ENCODE measurements at regions not wholly inside any gene's neighbourhood (a gene's known extent, or its start where the extent isn't known, plus 50 kb on each side); places are given as distances from the start of the nearest gene placed in this dataset.
"Not testable (repeated sequence)": the region's sequence is repeated elsewhere in the genome, so short reads cannot be mapped to it uniquely, and the experiment has no call there.

DNA sequence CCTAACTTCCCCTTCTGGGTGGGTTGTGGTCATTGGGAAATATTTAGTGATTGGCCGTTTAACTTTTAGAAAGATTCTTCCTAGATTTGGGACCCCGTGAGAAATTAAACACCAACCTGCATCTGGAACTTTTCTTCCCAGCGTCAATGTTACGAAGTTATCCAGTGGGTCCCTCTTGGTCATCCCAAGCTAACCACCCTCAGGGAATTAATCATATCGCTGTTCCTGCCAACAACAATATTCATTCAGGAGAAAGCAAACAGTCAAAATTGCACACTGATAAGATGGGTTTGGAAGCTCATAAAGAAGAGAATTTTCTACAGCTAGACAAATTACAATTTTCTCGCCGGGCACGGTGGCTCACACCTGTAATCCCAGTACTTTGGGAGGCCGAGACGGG lies 121.2 kb upstream of the STX18 start:
- DNase-seq: no peak

DNA sequence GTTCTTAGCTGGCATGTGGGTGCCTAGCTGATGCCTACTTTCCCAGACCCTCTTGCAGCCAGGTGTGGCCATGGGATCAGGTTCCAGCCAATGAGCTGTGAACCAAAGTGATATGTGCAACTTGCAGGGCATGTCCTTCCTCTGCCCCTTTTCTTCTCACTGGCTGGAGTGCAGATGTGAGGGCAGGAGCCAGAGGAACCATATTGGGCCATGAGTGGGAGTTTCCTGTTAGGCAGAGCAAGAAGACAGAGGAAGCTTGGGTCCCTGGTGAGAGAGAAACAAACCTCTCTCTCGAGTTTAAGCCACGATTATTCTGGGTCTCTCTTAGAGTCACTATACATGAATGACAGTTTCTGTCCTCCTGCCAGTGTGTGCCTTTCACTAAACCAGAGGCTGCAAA lies 120.4 kb upstream of the STX18 start:
- DNase-seq: no peak

DNA sequence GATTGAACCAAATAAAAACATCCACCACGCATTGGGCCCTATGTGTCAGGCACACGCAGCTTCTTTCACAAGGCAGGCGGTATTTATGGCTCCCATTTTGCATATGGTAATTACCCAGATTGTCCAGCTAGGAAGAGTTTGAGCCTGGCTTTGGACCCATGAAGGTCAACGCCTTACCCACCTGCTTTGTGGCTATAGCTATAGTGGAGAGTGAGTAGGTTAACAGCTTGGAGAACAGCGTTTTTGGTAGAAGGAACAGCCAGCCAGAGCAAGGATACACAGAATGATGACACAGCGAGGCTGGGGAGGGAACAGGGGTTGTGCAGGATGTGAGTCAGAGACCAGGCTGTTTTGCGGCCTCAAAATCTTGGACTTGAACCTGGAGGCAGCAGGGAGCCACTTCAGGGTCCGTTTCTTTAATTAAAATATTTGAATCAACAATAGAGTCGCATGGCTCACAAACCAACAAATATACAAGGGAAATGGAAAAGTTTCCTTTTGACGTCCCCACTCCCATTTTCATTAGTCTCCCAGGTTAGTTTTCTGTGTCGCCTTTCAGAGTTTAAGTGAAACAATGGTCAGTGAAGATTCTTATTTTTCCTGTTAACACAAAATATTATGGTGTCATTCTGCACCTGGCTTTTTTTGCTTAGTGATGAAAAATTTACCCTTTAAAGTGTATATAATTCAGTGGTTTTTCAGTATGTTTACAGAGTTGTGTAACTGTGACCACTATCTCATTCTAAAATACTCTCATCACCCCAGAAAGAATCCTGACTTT lies 118.2 kb upstream of the STX18 start:
- DNase-seq: no peak

DNA sequence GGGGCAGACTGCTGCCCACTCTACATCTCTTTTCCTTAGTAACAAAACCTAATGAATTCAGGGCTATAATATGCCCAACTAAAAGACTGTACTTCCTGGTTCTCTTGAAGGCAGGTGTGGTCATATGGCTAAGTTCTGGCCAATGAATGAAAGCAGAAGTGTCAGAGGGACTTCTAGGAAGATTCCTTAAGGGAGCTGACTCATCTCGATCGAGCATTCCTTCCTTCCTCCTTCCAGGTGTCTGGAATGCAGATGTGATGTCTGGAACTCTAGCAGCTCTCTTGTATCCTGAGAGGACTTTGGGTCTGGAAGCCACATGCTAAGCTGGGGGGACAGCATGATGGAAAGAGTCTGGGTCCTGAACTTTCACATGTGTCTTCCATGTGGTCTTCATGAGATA lies 116.2 kb upstream of the STX18 start:
- DNase-seq: no peak

DNA sequence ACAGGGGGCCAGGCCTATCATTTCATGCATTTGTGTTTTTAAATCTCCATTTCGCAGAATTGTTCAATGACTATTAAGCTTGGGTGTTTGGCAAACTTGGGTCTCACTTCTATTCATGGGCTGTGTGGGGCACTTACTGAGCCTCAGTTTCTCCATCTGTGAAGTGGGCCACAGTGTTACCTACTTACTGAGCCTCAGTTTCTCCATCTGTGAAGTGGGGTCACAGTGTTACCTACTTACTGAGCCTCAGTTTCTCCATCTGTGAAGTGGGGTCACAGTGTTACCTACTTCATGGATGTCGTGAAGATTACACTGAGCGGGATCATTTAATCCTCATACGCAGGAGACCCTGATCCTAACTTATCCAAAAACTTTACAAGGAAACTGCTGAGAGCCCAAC lies 115.1 kb upstream of the STX18 start:
- no peak for DNase-seq

DNA sequence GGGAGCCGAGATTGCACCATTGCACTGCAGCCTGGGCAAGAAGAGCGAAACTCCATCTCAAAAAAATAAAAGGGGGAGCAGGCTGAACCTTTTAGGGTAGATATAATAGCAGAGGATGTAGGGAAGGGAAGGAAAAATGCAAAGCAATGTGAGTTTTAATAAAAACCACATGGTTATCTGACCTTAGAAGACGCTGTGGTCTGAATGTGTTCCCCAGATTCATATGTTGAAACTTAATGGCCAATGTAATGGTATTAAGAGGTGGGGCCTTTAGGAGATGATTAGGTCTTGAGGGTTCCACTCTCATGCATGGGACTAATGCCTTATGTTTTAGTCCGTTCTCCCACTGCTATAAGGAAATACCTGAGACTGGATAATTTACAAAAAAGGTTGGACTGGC lies 114.1 kb upstream of the STX18 start:
- DNase-seq: no peak

DNA sequence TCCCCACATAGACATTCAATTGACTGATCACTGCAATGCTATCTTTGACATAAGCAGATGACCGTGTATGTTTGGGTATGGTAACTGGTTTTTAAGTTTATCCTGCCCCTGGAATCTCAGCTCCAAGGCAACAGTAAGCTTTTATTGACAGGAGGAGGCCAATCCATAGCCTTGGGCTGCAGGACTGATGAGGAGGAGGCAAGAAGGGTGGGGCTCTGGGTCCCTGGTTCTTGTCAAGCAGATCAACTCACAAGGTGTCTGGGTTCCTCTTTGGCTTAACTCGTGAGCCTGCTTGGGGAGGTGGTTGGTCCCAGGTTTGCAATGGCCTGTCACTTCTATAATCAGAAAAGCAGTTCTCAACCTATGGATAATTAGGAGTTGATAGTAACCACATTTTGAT lies 113.2 kb upstream of the STX18 start:
- DNase-seq: no peak

DNA sequence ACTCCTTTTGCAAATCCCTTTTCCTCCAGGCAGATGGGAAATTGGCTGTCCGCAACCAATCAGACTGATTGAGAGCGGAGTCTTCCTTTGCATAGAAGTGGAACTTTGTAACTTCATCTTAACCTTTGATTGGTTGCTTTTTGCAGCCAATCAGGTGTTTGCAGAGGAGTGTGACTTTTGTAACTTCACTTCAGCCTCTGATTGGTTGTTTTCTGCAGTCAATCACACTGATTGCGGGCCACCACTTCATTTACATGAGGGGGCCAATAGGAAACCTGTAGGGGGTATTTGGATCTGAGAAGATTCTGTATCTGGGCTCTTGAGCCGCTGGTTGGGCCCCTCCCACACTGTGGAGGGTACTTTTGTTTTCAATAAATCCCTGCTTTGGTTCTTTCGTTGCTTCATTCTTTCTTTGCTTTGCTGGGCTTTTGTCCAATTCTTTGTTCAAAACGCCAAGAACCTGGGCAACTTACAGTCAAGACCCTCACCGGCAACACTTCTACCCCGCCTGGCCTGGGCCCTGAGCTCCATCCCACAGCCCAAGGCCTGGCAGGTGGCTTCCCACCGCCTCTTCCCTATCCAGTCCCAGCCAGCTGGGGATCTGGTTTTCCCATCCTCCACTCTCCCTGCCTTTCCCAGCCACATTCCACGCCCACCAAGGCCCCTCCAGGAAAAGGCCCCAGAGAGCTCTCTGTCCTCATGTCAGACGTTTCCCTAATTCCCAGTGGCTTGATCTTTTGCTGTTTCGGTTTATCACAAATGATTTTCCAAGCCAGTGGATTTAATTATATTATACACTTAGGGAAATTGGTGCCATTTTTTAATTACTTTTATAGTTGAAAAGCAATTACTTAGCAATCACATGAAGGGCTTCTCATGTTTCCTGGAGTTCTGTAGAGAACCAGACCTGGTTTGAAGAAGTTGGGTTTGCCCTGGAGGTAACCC lies 110.2 kb upstream of the STX18 start:
- no peak for DNase-seq

DNA sequence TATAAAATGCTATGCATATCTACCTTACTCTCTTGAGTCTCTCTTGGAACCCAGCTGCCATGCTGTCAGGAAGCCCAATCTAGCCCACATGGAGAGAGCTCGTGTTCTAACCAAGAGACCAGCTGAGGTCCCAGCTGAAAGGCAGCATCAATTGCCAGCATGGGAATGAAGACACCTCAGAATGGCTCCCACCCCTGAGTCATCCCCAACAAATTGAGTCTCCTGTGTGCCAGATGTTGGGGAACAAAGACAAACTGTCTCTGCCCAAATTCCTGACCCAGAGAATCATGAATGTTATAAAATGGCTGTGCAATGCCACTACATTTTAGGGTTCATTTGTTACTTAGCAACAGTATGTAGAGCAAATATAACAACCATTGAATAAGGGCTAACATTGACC lies 105.2 kb upstream of the STX18 start:
- DNase-seq: no peak

DNA sequence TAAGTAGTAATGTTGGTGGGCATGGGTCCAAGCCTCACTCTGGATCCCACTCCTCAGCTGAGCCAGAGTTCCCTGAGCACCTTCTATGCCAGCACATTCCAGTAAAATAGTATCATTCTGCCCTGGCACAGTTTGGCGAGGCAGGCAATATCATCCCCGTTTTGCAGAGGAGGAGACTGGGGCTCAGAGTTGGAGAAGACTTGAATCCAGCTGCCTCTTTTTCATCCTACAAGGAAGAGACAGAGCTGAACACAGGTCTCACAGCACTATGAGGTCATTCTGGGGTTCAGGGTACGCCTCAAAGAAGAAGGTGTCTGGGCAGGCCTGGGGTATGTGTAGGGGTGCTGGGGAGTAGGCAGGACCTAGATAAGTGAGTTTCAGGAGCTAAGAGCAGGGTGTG lies 103.9 kb upstream of the STX18 start:
- no peak for DNase-seq

DNA sequence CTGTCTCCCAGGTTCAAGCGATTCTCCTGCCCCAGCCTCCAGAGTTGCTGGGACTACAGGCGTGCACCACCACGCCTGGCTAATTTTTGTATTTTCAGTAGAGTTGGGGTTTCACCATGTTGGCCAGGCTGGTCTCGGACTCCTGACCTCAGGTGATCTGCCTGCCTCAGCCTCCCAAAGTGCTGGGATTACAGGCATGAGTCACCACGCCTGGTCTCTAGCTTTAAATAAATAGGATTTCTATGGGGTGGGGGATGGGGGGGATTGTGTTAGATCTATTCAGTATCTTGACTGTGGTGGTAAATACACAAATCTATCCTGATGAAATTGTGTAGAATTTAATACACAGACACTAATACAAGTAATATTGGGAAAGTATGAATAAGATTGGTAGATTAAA lies 102.4 kb upstream of the STX18 start:
- not testable (repeated sequence) for DNase-seq

DNA sequence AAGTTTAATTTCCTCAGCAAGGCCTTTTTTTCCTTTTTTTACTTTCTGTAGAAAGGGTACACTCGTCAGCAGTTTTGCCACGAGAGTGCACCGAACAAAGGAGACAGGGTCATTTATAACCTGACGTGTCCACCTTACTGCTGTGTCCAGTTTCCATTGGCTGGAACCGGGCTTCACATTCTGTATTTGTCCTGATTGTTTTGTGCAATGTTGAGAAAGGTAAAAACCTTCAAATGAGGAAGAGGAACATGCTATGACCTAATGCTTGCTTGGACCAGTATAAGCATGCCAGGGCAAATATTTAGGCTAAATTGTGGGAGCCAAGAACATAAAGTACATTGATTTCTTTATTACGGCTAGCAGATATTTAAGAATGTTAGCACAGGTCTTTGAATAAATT lies 101.9 kb upstream of the STX18 start:
- DNase-seq: not testable (repeated sequence)

DNA sequence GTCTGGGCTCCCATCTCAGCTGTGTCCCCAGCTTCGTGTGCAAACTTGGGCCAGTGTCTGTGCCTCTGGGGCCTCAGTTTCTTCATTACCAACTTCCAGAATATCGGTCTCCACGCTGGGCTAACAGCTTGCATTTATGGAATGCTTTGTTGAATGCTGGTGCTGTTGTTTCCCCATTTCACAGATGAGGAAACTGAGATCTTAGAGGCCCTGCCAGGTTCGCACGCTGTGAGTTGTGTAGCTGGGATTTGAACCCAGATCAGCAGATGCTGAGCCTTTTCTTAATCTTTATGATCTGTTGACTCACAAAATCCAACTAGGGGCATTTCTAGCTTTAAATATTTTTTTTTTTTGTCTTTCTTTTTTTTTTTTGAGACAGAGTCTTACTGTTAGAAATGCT lies 101.5 kb upstream of the STX18 start:
- DNase-seq: no peak

DNA sequence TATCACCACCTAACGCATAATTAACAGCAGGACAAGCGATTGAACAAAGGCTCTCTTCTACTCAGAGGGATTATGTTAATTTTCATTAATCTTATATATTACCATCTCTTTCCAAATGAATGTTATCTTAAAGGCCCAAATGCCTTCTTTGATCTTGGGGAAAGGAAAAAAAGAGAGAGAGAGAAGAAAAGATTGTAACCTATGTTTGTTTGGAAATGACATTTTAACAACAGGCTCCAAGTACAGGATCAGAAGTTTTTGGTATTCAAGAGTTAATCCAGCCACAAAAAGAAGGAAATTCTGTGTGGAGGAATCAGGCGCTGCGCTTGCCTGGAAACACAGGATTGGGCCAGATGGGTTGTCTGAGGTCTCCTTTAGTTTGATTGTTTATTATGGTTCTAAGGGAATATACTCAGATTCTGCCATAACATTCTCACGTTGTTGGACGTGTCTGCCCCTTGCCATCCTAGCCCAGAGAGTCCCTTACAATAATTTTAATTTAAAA lies 100.7 kb upstream of the STX18 start:
- DNase-seq: no peak

DNA sequence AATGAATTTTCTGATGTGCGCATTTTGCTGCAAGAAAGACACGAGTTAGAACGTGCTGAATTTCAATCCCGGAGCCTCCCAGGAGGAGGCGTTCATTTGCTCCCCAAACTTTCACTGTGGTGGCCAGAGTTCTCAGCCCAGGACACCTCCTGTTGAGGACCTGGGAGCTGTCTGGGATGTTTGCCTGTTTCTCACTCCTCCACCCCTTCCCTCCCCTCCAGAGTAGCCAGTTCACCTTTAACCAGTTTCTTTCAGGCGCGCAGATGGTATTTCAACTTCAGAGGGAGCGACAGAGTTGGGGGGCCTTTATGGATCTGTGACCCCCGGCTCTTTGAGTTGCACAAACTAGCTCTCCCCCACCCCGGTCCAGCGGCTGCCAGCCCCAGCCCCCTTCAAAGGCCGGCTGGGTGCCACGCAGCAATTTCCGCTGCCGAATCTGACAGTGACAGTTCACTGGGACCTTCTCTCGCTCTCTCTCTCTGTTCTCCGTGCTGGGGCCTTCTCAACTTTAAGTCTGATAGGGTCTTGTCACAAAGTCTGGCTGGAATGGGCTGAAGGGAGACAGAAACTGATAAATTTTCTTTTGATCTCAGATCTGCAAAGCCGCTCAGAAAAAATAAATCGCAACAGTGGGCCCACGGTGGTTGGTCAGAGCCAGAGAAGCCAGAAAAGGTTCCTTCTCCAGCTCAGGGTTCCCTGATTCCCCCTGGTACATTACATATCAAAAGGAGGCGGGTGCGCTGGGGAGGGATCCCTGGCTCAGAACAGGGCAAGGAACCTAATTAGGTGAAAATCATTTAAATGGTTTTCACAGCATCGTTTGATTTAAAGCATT lies 100.0 kb upstream of the STX18 start:
- no peak for DNase-seq

DNA sequence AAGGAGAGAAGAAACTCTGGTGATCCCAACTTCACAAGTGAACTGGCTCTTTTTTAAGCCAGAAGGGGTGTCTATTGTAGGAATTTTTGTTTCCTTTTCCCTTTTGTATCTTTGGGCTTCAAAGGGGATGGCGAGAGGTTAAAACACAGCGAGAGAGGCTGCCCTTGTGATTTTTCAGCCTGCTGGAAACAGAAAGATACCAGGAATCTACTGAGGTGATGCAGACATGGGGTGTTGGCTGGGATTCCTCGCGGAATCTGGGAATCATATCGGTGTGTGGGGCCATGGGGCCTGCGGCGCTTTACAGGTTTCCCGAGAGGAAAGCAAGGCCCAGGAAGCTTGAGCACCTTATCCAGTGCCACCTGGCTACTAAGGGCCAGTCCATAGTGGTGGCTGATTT lies 99.4 kb upstream of the STX18 start:
- DNase-seq: no peak

DNA sequence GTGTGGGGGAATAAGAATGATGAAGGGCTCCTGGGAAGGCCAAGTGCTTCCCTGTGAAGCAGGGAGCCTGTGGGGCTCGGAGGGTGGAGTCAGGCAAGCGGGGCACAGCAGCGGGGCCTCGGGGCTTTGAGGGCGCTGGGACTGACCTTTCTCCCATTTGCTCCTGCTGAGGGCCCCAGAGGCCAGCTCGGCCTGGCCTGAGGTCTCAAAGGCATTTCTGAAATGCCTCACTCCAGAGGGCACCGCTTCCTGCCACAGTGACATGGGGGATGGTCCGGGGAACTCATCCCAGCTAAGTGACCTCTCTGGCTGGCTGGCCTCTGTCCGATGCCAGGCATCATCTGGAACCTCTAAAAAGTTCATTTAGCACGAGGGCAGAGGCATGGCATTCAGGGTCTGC lies 98.8 kb upstream of the STX18 start:
- no peak for DNase-seq

DNA sequence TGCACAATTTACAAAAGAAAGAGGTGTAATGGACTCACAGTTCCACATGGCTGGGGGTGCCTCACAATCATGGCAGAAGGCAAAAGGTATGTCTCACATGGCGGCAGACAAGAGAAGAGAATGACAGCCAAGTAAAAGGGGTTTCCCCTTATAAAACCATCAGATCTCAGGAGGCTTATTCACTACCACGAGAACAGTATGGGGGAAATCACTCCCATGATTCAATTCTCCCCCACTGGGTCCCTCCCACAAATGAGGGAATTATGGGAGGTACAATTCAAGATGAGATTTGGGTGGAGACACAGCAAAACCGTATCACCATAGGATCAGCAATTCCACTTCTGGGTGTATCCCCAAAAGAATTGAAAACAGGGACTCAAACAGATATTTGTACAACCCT lies 97.5 kb upstream of the STX18 start:
- no peak for DNase-seq

DNA sequence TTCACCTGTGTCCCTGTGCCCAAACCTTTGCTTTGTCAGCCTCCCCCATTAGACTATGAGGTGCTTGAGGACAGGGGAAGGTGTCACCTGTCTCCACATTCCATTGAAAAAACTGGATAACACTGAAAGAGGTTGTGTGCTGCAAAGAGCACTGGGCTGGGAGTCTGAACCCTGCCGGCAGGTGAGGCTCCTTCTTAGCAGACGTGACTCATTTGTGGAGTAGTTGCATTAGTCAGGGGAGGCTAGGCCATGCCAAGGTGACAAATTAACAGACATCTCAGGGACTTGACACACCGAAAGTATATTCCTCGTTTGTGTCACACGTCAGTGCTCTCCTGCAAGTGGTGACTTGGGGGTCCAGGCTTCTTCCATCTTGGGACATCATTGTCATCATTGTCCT lies 95.9 kb upstream of the STX18 start:
- no peak for DNase-seq

DNA sequence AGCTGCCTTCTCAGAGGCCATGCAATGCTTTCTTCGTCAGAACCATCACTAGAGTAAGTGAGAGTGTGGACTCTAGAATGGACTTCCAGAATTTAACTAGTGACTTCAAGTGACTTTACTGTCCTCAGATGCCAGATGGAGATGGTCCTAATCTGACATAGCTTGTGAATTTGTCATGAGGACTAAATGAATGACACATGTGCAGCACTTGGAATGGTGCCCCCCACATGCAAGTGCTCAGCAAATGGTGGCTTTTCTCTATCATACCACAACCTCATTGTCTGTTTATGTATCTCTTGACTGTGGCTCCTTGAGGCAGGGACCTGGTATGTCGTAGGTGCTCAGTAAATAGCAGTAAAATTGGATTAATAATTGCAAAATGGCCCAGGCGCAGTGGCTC lies 91.6 kb upstream of the STX18 start:
- DNase-seq: no peak

DNA sequence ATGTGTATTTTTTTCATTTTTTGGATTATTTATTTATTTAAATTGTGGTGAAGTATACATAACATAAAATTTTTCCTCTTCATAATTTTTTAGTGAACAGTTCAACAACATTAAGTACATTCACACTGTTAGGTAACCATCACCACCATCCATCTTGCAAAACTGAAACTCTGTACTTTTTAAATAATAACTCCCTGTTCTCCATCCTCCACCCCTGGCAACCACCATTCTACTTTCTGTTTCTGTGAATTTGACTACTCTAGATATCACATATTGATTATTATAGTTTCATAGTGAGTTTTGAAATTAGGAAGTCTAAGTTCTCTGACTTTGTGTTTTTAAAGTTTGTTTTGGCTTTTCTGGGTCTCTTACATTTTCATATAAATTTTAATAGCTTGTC lies 89.3 kb upstream of the STX18 start:
- no peak for DNase-seq

DNA sequence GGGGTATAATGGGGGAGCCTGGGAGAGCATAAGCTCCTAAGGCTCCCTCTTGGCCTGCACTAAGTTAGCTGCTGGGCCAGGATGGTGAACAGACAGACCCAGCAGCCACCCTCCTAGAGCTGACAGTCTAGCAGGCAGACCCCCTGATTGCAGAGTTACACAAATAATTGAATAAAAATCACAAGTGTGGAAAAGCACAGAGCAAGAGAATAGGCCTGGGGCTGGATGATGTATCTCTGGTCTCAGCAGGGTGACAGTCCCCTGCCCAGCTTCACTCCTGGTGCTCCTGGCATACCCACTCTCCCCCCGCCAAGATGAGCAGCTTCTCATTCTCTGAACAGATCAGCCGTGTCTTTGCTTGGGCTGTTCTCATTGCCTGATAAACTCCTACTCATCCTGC lies 86.1 kb upstream of the STX18 start:
- no peak for DNase-seq

DNA sequence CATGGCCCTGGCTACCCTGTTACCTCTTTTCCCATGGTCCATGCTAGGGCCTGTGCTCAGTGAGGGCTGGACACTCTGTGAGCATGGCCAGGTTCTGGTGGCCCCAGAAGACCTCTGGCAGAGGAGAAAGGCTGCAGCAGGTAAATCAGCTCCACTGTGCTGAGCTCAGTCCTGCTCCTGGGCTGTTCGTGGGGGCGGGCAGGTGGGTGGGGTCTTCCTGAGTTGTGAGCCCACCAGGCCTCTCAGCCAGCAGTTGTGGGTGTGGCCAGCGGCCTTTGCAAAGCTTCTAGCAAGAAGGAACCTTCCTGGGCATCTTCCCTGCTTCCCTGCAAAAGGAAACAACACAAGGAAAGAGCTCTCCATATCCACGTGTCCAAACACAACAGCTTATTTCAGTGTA lies 85.3 kb upstream of the STX18 start:
- no peak for DNase-seq

Data from stimulated activated CD4-positive, alpha-beta T cell treated with anti-CD3 and anti-CD28 coated beads, Interleukin-4, amount 100 ng/mL, for 1 hour (primary cell).